Ovary (tissue), 3 donors: ENCODE measurements at regions not wholly inside any gene's neighbourhood (a gene's known extent, or its start where the extent isn't known, plus 50 kb on each side); places are given as distances from the start of the nearest gene placed in this dataset.

Experiments used
- CTCF ChIP-seq, 3 donors: fragments of 450-650 bp in 2 of 3; fragments of 200-600 bp in 1 of 3; IDR thresholded peaks; one replicate each; pipeline versions ENCODE4 v1.5.1 to v1.8.0; 2016 to 2022; ENCODE audit warnings: antibody characterized with exemption in 3 of 3, mild to moderate bottlenecking in 1 of 3
- EP300 ChIP-seq: sonication (generic); formaldehyde crosslinking; IDR thresholded peaks from one replicate; pipeline ENCODE4 v1.6.1; 2017; ENCODE audit warnings: antibody characterized with exemption
- POLR2A ChIP-seq: fragments of 450-650 bp; IDR thresholded peaks from one replicate; pipeline ENCODE4 v1.6.1; 2017; ENCODE audit warnings: antibody characterized with exemption, mild to moderate bottlenecking, moderate library complexity
- donor health status: DM: no; HTN: no; CAD: no.

GRCh38 chr2:76467326-76467725 is 756.6 kb upstream of the GCFC2 start:
- TF ChIP-seq CTCF (IDR thresholded peaks at IDR 0.05) (no peak), POLR2A (no peak), EP300 (no peak)
